Epithelial cell of proximal tubule (primary cell): ENCODE measurements at regions not wholly inside any gene's neighbourhood (a gene's known extent, or its start where the extent isn't known, plus 50 kb on each side); places are given as distances from the start of the nearest gene placed in this dataset.

ENCODE experiments used
- DNase-seq: peaks from one replicate; pipeline ENCODE4 v3.0.0-alpha.2; 2011; ENCODE audit warnings: low read depth
- H3K4me3 ChIP-seq: 2 replicates; pipeline ENCODE4 v1.5.1; 2011; ENCODE audit warnings: low read depth, mild to moderate bottlenecking, low read length
- CTCF ChIP-seq: conservative IDR thresholded peaks from 2 replicates; pipeline ENCODE4 v1.5.1; 2012; ENCODE audit warnings: low read depth, mild to moderate bottlenecking, low read length

DNA sequence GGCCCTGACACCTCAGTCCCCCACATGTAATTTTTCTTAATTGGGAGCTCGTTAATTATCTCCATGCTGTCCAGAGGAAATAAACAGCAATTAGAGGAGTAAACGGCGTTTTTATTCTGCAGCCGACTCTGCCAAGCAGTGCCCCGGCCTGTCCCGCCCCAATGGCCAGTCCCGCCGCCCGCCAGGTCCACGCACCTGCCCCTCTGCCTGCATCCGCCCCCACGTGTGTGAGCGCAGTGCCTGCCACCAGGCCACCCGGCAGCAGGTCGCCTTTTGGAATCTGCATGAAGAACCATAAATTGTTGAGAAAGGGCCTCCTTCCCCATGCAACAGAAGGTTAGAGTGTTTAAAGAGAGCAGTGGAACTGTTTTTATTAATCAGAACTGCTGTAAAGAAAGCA lies 87.5 kb upstream of the LINGO1 start:
- DNase-seq: no peak

DNA sequence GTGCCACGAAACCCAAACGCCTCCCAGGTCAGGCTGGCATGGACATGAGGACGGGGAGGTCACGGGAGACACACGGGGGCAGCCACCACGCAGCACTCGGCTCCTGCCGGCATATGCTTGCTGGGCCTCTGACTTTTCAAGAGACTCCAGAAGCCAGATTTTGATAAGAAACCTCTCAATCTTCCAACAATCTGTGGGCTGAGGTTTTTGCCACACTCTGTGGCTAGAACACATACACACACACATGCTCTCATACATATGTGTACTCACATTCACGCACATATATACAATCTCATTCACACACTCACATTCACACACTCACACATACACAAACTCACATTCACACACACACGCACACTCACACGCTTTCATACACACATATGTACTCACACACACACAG lies 86.7 kb upstream of the LINGO1 start:
- no peak for DNase-seq
- no peak overlapping the region for H3K4me3 ChIP-seq
- no peak for TF ChIP-seq CTCF

More for the DNA sequence above, 87.5 kb upstream of the LINGO1 start:
- no peak overlapping the region for H3K4me3 ChIP-seq
- no peak for TF ChIP-seq CTCF

- TF ChIP-seq CTCF: no peak
- no peak for DNase-seq
- H3K4me3 ChIP-seq: no peak overlapping the region
These were observed 84.8 kb upstream of the LINGO1 start for GRCh38 chr15:77717333-77717990.

DNA sequence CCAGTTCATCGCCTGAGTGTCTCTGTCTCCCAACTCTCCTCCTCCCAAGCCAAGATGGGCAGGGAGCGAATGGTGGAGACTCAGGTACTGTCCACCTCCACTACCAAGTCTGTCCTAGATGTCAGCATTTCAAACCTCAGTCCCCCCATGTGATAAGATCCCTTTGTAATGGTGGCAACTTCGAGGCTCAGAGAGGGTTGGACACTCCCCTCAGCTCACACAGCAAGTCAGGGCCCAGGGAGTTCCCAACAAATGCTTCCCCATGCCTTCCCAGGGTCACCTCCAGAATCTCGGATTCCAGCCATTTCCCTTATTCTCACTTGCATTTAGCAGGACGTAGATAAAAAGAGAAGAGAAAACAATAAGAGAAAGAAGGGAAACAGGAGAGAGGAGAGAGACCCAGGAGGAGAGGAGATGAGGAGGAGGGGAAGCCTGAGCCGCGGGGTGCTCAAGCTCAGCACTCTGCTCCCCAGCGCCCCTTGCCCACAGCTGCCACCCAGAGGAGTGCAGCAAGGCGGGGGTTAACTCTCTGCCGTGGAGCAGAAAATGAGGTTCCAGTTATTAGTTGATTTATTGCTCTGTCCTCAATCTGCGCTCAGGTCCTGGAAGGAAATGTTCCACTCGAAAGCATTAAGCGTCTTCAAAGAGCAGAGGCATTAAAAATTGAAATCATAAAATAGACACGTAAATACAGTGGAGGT lies 84.1 kb upstream of the LINGO1 start:
- no peak for TF ChIP-seq CTCF
- no peak for DNase-seq
- no peak overlapping the region for H3K4me3 ChIP-seq

GRCh38 chr15:77715860-77716259 lies 83.1 kb upstream of the LINGO1 start:
- DNase-seq: no peak
- H3K4me3 ChIP-seq: no peak overlapping the region
- TF ChIP-seq CTCF: no peak

GRCh38 chr15:77715051-77715450 lies 82.3 kb upstream of the LINGO1 start:
- no peak overlapping the region for H3K4me3 ChIP-seq
- TF ChIP-seq CTCF: no peak
- no peak for DNase-seq

- DNase-seq: no peak
- no peak for TF ChIP-seq CTCF
- H3K4me3 ChIP-seq: no peak overlapping the region
These were observed 81.8 kb upstream of the LINGO1 start for GRCh38 chr15:77714555-77714954.
